ENCODE measurements at regions not wholly inside any gene's neighbourhood (a gene's known extent, or its start where the extent isn't known, plus 50 kb on each side); places are given as distances from the start of the nearest gene placed in this dataset.

DNA sequence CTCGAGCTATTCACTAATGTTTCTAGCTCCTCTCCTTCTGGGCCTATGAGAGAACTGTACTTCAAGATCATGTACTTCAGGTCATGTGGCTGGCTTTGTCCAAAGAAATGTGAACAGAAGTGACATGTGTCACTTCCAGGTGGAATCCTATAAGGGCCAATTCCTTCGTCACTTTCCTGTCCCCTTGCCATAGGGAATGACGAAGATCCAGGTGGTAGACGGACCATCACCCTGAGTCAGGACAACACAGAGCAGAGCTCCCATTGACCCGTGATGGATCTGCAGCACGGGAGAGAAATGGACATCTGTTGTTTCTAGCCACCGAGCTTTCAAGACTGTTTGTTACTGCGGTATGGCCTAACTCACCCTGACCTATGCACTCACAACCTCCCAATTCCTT is 157.0 kb downstream of the DRD1 start:
- H3K4me3 Mint-ChIP-seq: no peak overlapping the region
- peaks cover 18% of the 10 kb centered on the region for H3K27me3 Mint-ChIP-seq
- H3K9me3 Mint-ChIP-seq: no peaks in the 10 kb centered on the region
- H3K36me3 Mint-ChIP-seq (ENCODE audit: low read depth): no peaks in the 10 kb centered on the region
- no peaks in the 10 kb centered on the region for H3K4me1 Mint-ChIP-seq
- ATAC-seq (replicated peaks): no peak
- no peak overlapping the region for H3K27ac Mint-ChIP-seq

DNA sequence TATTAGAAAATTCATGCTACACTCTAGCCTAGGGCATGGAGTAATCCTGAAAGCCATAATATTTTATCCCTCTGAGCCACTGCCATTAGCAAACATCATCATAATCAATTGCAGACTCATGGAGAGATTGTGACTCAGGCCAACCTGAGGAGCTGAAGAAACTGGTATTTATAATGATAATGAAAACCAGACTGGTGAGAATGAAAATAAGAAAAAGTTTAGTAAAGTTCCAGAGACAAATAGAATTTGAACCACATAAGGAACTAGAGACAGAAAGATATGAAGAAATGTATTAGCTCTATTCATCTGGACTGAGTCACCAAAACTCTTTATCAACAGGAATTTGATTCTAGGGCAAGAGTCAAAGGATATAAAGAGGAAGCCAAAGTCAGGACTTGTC is 158.7 kb downstream of the DRD1 start:
- Mint-ChIP-seq H3K4me1 (no peaks in the 10 kb centered on the region), H3K4me3 (no peak overlapping the region), H3K27me3 (peaks cover 19% of the 10 kb centered on the region), H3K27ac (no peak overlapping the region), H3K36me3 (ENCODE audit: low read depth) (no peaks in the 10 kb centered on the region), H3K9me3 (no peaks in the 10 kb centered on the region)
- ATAC-seq (replicated peaks): no peak

GRCh38 chr5:175284806-175285205 is 159.2 kb downstream of the DRD1 start:
- Mint-ChIP-seq H3K27ac (no peak overlapping the region), H3K9me3 (no peaks in the 10 kb centered on the region), H3K36me3 (ENCODE audit: low read depth) (no peaks in the 10 kb centered on the region), H3K4me3 (no peak overlapping the region), H3K4me1 (no peaks in the 10 kb centered on the region), H3K27me3 (peaks cover 23% of the 10 kb centered on the region)
- no peak for ATAC-seq (replicated peaks)

DNA sequence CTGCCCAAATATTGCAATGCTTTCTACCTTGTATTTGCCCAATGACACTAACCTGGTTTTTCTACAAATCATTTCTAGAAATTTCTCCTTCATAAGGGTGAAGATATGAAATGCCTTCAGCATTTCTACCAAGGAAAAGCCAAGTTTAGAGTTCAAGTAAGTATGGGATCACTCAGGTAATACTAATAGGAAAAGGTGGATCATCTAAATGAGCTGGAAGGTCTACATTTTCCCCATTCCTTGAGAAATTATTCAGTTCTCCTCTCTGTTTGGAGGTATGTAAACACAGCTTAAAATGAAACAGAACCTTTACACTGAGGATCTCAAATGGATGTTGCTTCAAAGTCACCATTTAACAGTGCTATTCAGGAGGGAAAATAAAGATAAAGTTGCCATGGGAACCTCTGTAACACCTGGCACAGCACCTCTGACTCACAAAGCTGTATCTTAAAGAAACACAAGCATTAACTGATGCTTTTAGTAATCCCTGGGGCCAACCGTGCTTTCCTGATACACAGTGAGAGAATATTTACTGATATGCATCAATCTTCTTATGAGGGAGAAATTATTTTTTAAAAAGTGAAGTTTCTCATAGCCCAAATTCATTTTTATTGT is 161.3 kb downstream of the DRD1 start:
- Mint-ChIP-seq H3K4me1 (no peaks in the 10 kb centered on the region), H3K4me3 (no peak overlapping the region), H3K27me3 (peaks cover 30% of the 10 kb centered on the region), H3K36me3 (ENCODE audit: low read depth) (no peaks in the 10 kb centered on the region), H3K27ac (no peak overlapping the region), H3K9me3 (no peaks in the 10 kb centered on the region)
- no peak for ATAC-seq (replicated peaks)

DNA sequence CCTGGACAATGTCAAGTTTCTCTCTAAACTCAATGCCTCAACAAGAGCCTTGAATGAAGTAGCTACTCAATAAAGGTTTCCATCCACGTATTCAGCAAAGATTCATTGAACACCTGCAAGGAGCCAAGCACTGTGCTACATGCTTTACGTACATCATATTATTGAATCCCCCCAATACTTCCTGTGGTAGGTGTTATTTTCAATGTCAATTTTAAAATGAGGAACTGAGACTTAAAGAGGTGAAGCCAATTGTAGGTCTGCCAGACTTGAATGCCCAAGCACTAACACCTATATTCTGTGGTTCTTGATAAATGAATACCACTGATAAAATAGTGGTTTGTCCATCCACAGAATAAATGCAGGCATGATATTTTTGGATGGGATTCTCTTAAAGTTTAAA is 162.3 kb downstream of the DRD1 start:
- Mint-ChIP-seq H3K36me3 (ENCODE audit: low read depth) (no peaks in the 10 kb centered on the region), H3K4me1 (no peaks in the 10 kb centered on the region), H3K4me3 (no peak overlapping the region), H3K27me3 (peaks cover 32% of the 10 kb centered on the region), H3K27ac (no peak overlapping the region), H3K9me3 (no peaks in the 10 kb centered on the region)
- ATAC-seq (replicated peaks): no peak

DNA sequence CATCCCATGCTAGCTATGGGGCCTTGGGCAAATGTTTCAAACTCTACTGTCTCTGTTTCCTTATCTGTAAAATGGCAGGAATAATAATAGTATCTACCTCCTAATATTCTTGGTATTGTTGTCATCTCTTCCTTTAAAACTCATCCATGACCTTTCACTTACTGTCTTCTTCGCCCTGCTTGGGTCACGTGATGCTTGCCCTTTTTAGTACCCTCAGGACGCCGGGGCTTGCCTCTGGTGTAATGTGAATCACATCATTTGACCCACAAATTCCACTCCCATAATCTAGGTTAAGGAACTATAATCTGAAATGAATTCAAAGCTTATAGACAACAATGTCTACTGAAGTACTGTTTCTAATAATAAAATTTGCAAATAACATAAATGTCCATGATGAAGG is 162.7 kb downstream of the DRD1 start:
- H3K36me3 Mint-ChIP-seq (ENCODE audit: low read depth): no peaks in the 10 kb centered on the region
- no peaks in the 10 kb centered on the region for H3K4me1 Mint-ChIP-seq
- no peak overlapping the region for H3K4me3 Mint-ChIP-seq
- ATAC-seq (replicated peaks): no peak
- peaks cover 33% of the 10 kb centered on the region for H3K27me3 Mint-ChIP-seq
- H3K27ac Mint-ChIP-seq: no peak overlapping the region
- H3K9me3 Mint-ChIP-seq: no peaks in the 10 kb centered on the region

DNA sequence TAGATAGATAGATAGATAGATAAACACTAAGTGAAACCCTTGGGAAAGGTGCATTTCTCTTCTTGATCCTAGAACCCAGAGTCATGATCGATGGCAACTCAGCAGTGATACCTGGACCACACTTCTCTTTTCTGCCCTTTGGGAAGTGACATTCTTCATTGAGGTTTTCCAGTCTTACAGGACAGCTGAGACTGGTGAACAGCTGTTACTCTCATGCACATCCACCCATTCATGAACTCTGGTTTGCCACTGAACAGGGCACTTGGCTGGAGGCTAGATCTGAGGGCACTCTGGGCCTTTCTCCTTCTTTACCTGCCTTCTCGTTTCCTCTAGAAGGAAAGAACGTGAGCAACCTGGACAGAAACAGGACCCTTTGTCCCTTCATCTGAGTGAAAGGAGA is 164.5 kb downstream of the DRD1 start:
- no peaks in the 10 kb centered on the region for H3K36me3 Mint-ChIP-seq (ENCODE audit: low read depth)
- H3K4me1 Mint-ChIP-seq: no peaks in the 10 kb centered on the region
- no peak overlapping the region for H3K4me3 Mint-ChIP-seq
- peaks cover 37% of the 10 kb centered on the region for H3K27me3 Mint-ChIP-seq
- H3K27ac Mint-ChIP-seq: no peak overlapping the region
- no peak for ATAC-seq (replicated peaks)
- H3K9me3 Mint-ChIP-seq: no peaks in the 10 kb centered on the region

DNA sequence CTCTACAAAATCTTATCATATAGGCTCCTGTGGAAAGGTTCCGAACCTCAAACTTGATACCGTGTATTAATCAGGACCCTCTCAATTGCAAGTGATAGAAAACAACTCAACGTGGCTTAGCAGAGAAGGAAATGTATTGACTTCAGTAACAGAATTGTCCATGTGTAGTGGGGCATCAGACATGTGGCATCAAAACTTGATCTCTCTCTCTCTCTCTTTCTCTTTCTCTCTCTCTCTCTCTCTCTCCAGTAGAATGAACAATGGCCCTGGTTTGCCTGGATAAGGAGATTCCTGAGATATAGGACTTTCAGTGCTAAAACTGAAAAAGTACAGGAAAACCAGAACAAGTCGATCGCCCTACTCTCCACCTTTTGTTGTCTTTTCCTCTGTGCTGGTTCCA is 168.2 kb downstream of the DRD1 start:
- Mint-ChIP-seq H3K4me1 (no peaks in the 10 kb centered on the region), H3K9me3 (no peaks in the 10 kb centered on the region), H3K27ac (no peak overlapping the region), H3K36me3 (ENCODE audit: low read depth) (no peaks in the 10 kb centered on the region), H3K4me3 (no peak overlapping the region), H3K27me3 (peaks cover 21% of the 10 kb centered on the region)
- ATAC-seq (replicated peaks): no peak

DNA sequence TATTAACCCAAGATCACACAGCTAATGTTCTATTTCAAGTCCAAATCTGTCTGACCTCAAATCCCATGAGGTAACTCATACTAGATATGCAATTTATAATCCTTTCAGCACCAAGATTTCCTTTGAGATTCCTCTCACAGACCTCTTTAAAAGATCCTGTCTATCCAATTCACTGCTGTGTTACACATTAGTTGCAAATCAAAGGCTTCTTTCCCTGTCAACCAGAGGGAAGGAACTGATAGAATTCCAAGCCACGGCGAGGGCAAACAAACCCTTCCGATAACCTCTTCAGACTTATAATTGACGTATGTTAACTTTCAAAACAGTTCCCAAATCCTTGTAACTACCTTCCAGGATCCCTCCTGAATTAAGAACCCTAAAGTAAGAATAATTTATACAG is 168.9 kb downstream of the DRD1 start:
- no peaks in the 10 kb centered on the region for H3K9me3 Mint-ChIP-seq
- H3K4me1 Mint-ChIP-seq: no peaks in the 10 kb centered on the region
- H3K36me3 Mint-ChIP-seq (ENCODE audit: low read depth): no peaks in the 10 kb centered on the region
- peaks cover 20% of the 10 kb centered on the region for H3K27me3 Mint-ChIP-seq
- ATAC-seq (replicated peaks): no peak
- no peak overlapping the region for H3K4me3 Mint-ChIP-seq
- no peak overlapping the region for H3K27ac Mint-ChIP-seq

DNA sequence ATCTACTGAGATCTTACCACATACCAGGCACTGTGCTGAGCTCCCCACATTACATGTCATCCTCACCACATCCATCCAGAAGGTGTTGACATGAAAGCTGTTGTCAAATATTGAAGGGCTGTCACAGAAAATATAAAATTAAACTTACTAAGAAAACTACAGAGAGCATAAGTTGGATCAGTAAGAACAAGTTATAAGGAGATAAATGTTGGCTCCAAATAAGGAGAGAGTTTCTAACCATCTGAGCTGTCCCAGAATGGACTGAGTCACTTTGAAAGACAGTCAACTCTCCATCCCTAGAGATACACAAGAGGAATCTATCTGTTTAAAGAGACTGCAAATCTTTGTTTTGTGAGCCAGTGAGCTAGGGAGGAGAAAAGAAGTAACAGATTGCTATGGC is 169.8 kb downstream of the DRD1 start:
- Mint-ChIP-seq H3K27ac (no peak overlapping the region), H3K9me3 (no peaks in the 10 kb centered on the region), H3K36me3 (ENCODE audit: low read depth) (no peaks in the 10 kb centered on the region), H3K27me3 (peaks cover 15% of the 10 kb centered on the region), H3K4me1 (no peaks in the 10 kb centered on the region), H3K4me3 (no peak overlapping the region)
- no peak for ATAC-seq (replicated peaks)

DNA sequence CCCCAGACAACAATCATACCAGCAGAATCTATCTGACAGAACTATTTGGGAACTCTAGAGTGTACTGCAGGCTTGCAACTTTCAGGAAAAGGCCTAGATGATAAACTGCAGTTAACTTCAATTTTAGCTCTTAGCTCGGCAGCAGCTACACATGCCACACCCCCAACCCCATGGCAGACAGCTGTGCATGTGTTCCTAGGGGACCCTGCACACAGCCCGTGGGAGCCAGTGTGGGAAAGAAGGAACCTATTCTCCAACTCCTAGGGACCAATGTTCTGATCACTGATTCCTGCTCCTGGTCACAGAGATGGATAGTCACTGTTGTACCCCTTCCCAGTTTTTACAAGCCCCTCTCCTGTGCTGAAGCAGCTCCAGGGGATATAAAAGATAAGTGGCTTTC is 179.6 kb downstream of the DRD1 start:
- no peaks in the 10 kb centered on the region for H3K9me3 Mint-ChIP-seq
- H3K36me3 Mint-ChIP-seq (ENCODE audit: low read depth): no peaks in the 10 kb centered on the region
- no peak overlapping the region for H3K4me3 Mint-ChIP-seq
- peaks cover 24% of the 10 kb centered on the region for H3K27me3 Mint-ChIP-seq
- H3K27ac Mint-ChIP-seq: no peak overlapping the region
- no peaks in the 10 kb centered on the region for H3K4me1 Mint-ChIP-seq
- no peak for ATAC-seq (replicated peaks)

DNA sequence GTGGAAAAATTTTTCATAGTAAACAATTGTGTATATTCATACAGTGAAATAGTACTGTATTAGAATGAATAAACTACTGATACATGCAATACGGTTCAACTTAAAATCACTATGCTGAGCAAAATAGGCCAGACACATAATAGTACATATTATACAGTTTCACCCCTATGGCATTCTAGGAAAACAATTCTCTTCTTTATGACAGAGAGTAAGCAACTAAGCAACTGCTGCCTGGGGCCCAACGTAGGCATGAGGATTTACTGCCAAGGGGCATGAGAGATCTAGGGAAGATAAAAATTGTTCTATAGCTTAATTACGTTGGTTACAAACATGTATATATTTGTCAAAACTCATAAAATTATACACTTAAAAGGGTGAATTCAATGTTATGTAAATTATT is 180.2 kb downstream of the DRD1 start:
- Mint-ChIP-seq H3K4me3 (no peak overlapping the region), H3K9me3 (no peaks in the 10 kb centered on the region), H3K27ac (no peak overlapping the region), H3K27me3 (peaks cover 24% of the 10 kb centered on the region), H3K4me1 (no peaks in the 10 kb centered on the region), H3K36me3 (ENCODE audit: low read depth) (no peaks in the 10 kb centered on the region)
- ATAC-seq (replicated peaks): no peak

GRCh38 chr5:175261526-175261925 is 182.5 kb downstream of the DRD1 start:
- H3K27ac Mint-ChIP-seq: no peak overlapping the region
- ATAC-seq (replicated peaks): no peak
- H3K4me1 Mint-ChIP-seq: no peaks in the 10 kb centered on the region
- peaks cover 15% of the 10 kb centered on the region for H3K27me3 Mint-ChIP-seq
- no peak overlapping the region for H3K4me3 Mint-ChIP-seq
- H3K9me3 Mint-ChIP-seq: no peaks in the 10 kb centered on the region
- H3K36me3 Mint-ChIP-seq (ENCODE audit: low read depth): no peaks in the 10 kb centered on the region

DNA sequence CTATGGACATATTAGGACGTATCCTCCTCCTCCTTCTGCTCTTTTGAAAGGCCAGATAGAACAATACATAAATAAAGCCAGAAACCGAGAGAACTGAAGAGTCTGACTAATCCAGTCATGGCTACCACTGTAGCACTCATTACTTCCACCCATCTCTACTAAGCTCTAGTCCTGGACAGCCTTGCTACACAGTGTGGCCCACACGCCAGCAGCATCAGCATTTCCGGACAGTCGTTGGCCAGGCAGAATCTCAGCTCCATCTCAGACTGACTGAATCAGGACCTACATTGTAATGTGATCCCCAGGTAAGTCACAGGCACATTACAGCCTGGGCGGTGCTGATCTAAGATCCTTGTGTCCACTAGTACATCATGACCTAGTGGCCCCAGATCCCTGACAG is 182.9 kb downstream of the DRD1 start:
- Mint-ChIP-seq H3K4me1 (no peaks in the 10 kb centered on the region), H3K27ac (no peak overlapping the region), H3K4me3 (no peak overlapping the region), H3K27me3 (peaks cover 15% of the 10 kb centered on the region), H3K9me3 (no peaks in the 10 kb centered on the region), H3K36me3 (ENCODE audit: low read depth) (no peaks in the 10 kb centered on the region)
- ATAC-seq (replicated peaks): no peak

- H3K36me3 Mint-ChIP-seq (ENCODE audit: low read depth): no peaks in the 10 kb centered on the region
- peaks cover 8% of the 10 kb centered on the region for H3K27me3 Mint-ChIP-seq
- no peaks in the 10 kb centered on the region for H3K9me3 Mint-ChIP-seq
- H3K27ac Mint-ChIP-seq: no peak overlapping the region
- no peak overlapping the region for H3K4me3 Mint-ChIP-seq
- peaks cover 7% of the 10 kb centered on the region for H3K4me1 Mint-ChIP-seq
- ATAC-seq (replicated peaks): peak; percentile 45
Measured at GRCh38 chr5:175257847-175258194, 186.2 kb downstream of the DRD1 start.

- H3K27me3 Mint-ChIP-seq: peaks cover 8% of the 10 kb centered on the region
- no peak overlapping the region for H3K27ac Mint-ChIP-seq
- no peak overlapping the region for H3K4me3 Mint-ChIP-seq
Measured at GRCh38 chr5:175257128-175257846, 186.7 kb downstream of the DRD1 start.

More at GRCh38 chr5:175257128-175257846, 186.7 kb downstream of the DRD1 start:
- H3K4me1 Mint-ChIP-seq: peaks cover 7% of the 10 kb centered on the region
- H3K36me3 Mint-ChIP-seq (ENCODE audit: low read depth): no peaks in the 10 kb centered on the region
- H3K9me3 Mint-ChIP-seq: no peaks in the 10 kb centered on the region
- peak; percentile 25 for ATAC-seq (replicated peaks)
